Fibroblast of mammary gland (primary cell): ENCODE measurements at regions not wholly inside any gene's neighbourhood (a gene's known extent, or its start where the extent isn't known, plus 50 kb on each side); places are given as distances from the start of the nearest gene placed in this dataset.

Source experiments
- DNase-seq: peaks from one replicate; pipeline ENCODE4 v3.0.0-alpha.2; 2010; ENCODE audit warnings: low read depth
- H3K4me3 ChIP-seq: 2 replicates; pipeline ENCODE4 v1.5.1; 2011; ENCODE audit warnings: low read depth, mild to moderate bottlenecking, low read length, moderate library complexity; ENCODE audit not compliant: control insufficient read depth
- CTCF ChIP-seq: conservative IDR thresholded peaks from 2 replicates; pipeline ENCODE4 v1.5.1; 2011; ENCODE audit warnings: low read depth, low read length, inconsistent platforms; ENCODE audit not compliant: control insufficient read depth, insufficient read depth

DNA sequence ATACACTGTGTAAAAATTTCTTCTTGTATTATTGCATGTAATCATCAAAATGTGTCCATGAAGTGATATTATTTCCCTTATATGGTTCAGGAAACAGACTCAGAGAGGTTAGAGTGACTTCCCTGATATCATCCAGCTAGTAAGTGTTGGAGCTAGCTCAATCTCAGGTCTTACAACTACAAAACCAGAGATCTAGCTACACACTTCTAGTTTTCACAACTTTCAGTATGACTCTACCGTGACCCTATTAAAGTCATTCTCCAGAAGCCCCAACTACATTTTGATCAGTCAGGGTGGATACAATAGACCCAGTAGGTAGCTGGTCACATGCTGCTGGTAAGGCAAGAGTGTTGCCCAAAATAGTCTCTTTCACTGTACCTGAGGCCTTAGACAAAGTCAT lies 165.3 kb downstream of the GOLIM4 start:
- no peak overlapping the region for H3K4me3 ChIP-seq
- no peak for DNase-seq
- no peak for TF ChIP-seq CTCF

- no peak overlapping the region for H3K4me3 ChIP-seq
- no peak for TF ChIP-seq CTCF
- no peak for DNase-seq
These were observed 165.8 kb downstream of the GOLIM4 start for GRCh38 chr3:167929968-167930367.

DNA sequence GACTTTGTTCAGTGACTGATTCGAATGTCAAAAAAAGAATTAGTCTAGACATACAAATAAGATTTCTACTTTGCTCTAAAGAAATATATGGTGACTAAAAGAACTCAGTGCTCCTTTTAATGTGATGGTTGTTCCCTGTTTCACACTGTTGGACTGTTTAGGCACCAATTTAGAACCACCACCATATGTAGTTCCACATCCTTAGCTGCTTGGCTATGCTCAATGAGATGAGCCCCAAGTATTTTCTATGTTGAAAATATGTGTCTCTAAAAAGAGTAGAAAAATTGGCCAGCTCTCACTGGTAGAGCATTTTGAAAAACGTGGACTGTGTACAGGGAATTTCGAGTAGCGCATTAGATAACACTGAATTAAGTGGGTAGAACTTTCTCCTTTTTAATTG lies 167.3 kb downstream of the GOLIM4 start:
- DNase-seq, result no peak
- H3K4me3 ChIP-seq, result no peak overlapping the region
- TF ChIP-seq CTCF, result no peak

DNA sequence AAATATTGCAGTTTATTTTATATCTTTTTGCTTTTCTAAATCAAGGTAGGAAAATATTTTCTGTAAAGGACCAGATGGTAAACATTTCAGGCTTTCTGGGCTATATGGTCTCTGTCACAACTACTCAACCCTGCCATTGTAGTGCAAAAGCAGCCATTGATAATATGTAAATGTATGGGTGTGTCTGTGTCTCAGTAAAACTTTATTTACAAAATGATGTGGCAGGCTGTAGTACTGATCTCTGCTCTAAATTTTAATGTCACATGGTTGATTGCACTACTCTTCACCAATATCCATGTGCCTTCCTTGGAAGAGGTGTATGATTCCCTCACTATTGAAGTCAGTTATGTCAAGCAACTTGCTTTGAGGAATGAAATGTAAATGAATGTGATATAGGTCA lies 175.0 kb downstream of the GOLIM4 start:
- H3K4me3 ChIP-seq, result no peak overlapping the region
- no peak for TF ChIP-seq CTCF
- no peak for DNase-seq

DNA sequence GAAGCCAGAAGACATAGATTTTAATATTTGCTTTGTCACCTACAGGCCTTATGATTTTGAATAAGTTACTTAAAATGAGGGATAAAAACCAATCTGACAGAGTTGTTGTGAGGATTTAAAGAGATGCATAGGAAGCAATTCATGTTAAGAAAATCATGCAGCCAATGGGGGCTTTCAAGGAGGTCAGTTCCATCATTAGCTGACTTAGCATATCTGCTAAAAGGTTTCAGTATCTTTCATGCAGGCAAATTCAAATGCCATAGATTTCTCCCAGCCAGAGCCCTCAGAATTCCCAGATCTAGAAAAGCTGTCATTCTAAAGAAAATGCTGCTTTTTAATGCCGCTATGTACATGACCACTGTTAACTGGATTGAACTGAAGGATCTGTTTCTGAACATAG lies 176.1 kb downstream of the GOLIM4 start:
- TF ChIP-seq CTCF, result no peak
- no peak overlapping the region for H3K4me3 ChIP-seq
- DNase-seq, result no peak

DNA sequence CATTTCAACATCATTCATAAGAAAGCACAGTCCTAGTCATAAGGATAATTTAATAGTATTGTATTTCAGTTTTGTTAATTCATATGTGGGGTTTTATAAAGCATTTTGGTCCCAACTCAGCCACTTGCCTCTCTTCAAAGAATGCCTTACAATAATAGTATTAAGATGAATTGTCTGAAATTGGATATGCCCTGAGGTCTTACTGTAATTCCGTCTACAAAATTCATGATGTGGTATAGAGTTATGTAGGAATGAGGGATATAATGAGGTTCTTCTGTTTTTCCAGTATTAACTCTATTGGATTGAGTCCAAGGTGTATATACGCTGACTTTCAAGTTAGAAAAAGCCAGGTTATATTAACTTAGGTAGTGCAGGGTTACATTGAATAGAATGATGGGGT lies 177.0 kb downstream of the GOLIM4 start:
- TF ChIP-seq CTCF, result no peak
- DNase-seq, result no peak
- H3K4me3 ChIP-seq, result no peak overlapping the region

DNA sequence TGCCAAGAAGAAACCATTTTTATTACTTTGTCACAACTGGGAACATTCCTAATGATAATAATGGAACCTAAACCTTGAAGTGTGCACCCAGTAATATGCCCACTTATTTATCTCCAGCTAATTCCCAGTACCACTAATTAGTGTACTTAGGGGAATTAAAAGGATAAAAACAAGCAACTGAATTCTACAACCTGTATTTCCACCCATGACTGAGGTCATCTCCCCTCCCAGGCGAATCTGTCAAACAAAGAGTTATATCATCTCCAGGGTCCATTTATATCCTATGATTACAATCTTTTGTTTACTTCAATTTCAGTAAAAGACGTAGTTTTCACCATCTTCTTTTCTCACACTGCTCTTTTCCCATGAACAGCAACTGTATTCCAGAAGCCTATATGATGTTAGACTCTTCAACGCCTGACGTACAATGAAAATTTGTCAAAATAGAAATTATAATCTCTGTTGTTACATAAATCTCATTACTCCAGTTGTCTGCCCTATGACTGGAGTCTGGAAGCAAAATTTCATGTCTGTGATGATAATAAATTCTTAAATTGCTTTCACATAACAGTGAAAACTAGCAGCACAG lies 177.6 kb downstream of the GOLIM4 start:
- H3K4me3 ChIP-seq, result no peak overlapping the region
- no peak for TF ChIP-seq CTCF
- no peak for DNase-seq
